NCI-H2029 treated with DMSO at 0.1 percent for 48 hours (cell line): ENCODE measurements at regions not wholly inside any gene's neighbourhood (a gene's known extent, or its start where the extent isn't known, plus 50 kb on each side); places are given as distances from the start of the nearest gene placed in this dataset.
"Not testable (repeated sequence)": the region's sequence is repeated elsewhere in the genome, so short reads cannot be mapped to it uniquely, and the experiment has no call there.

Experiments used
- DNase-seq: peaks from one replicate; lab custom pipeline; 2025; lab: John Stamatoyannopoulos, UW

- not testable (repeated sequence) for DNase-seq
Observed at GRCh38 chr5:126150319-126150718, 272.9 kb upstream of the GRAMD2B start.

- DNase-seq = not testable (repeated sequence)
Observed at GRCh38 chr5:126155298-126155697, 267.9 kb upstream of the GRAMD2B start.

- no peak for DNase-seq
Observed at GRCh38 chr5:126166368-126166767, 256.8 kb upstream of the GRAMD2B start.

- DNase-seq = no peak
Observed at GRCh38 chr5:126168785-126169184, 254.4 kb upstream of the GRAMD2B start.

GRCh38 chr5:126171916-126172315 lies 251.3 kb upstream of the GRAMD2B start:
- DNase-seq = no peak

GRCh38 chr5:126172812-126173211 lies 250.4 kb upstream of the GRAMD2B start:
- DNase-seq = no peak

- DNase-seq = no peak
Observed at GRCh38 chr5:126178521-126178920, 244.7 kb upstream of the GRAMD2B start.

- DNase-seq = no peak
Observed at GRCh38 chr5:126182971-126183695, 240.1 kb upstream of the GRAMD2B start.

GRCh38 chr5:126184474-126184873 lies 238.7 kb upstream of the GRAMD2B start:
- no peak for DNase-seq

- no peak for DNase-seq
Observed at GRCh38 chr5:126186210-126186609, 237.0 kb upstream of the GRAMD2B start.

GRCh38 chr5:126188804-126189203 lies 234.4 kb upstream of the GRAMD2B start:
- no peak for DNase-seq

- DNase-seq = no peak
Observed at GRCh38 chr5:126189231-126189630, 234.0 kb upstream of the GRAMD2B start.

GRCh38 chr5:126189862-126190261 lies 233.3 kb upstream of the GRAMD2B start:
- DNase-seq = no peak

- DNase-seq = no peak
Observed at GRCh38 chr5:126192226-126192625, 231.0 kb upstream of the GRAMD2B start.

- no peak for DNase-seq
Observed at GRCh38 chr5:126195410-126196100, 227.7 kb upstream of the GRAMD2B start.

- DNase-seq = no peak
Observed at GRCh38 chr5:126198531-126198930, 224.7 kb upstream of the GRAMD2B start.

GRCh38 chr5:126199467-126199866 lies 223.7 kb upstream of the GRAMD2B start:
- no peak for DNase-seq

- DNase-seq = no peak
Observed at GRCh38 chr5:126208691-126209090, 214.5 kb upstream of the GRAMD2B start.

- DNase-seq = no peak
Observed at GRCh38 chr5:126210955-126211354, 212.3 kb upstream of the GRAMD2B start.

GRCh38 chr5:126219616-126220015 lies 203.6 kb upstream of the GRAMD2B start:
- DNase-seq = no peak

GRCh38 chr5:126220725-126221124 lies 202.5 kb upstream of the GRAMD2B start:
- DNase-seq = no peak

GRCh38 chr5:126228934-126229333 lies 194.3 kb upstream of the GRAMD2B start:
- no peak for DNase-seq

GRCh38 chr5:126233256-126233655 lies 190.0 kb upstream of the GRAMD2B start:
- no peak for DNase-seq
